Colonic mucosa (tissue), 4 donors: ENCODE measurements at regions not wholly inside any gene's neighbourhood (a gene's known extent, or its start where the extent isn't known, plus 50 kb on each side); places are given as distances from the start of the nearest gene placed in this dataset.

Experiments used
- DNase-seq: peaks from one replicate; pipeline ENCODE4 v3.0.0-alpha.2; 2020
- H3K27ac ChIP-seq: fragments of 200-600 bp; one replicate; pipeline ENCODE4 v1.8.0; 2021
- H3K27me3 ChIP-seq: fragments of 200-600 bp; one replicate; pipeline ENCODE4 v1.8.0; 2021
- H3K36me3 ChIP-seq: fragments of 200-600 bp; one replicate; pipeline ENCODE4 v1.8.0; 2021
- H3K4me1 ChIP-seq: fragments of 200-600 bp; one replicate; pipeline ENCODE4 v1.8.0; 2021; ENCODE audit warnings: mild to moderate bottlenecking
- H3K4me3 ChIP-seq: fragments of 200-600 bp; one replicate; pipeline ENCODE4 v1.8.0; 2021
- H3K9ac ChIP-seq, 2 donors: one replicate each; pipeline ENCODE4 v1.7.0; 2013; ENCODE audit warnings: control low read depth in 2 of 2, low read depth in 2 of 2, low read length in 2 of 2
- H3K9me3 ChIP-seq: fragments of 200-600 bp; one replicate; pipeline ENCODE4 v1.8.0; 2021
- intact Hi-C: fragments of 100-400 bp; cut with DNase I; formaldehyde crosslinking; loops from one replicate; pipeline ENCODE4 v1.14.1; 2022
- TF ChIP-seq, protein P1 (sequence below): fragments of 200-600 bp; IDR thresholded peaks from one replicate; pipeline ENCODE4 v1.8.0; 2022; ENCODE audit warnings: antibody characterized with exemption, mild to moderate bottlenecking
- donor health status: healthy.
- donor health status: DM: no; HTN: no; CAD: no.
- donor health status: DM: no; HTN: no; CAD: no.

GRCh38 chr15:97759363-97759762 is 201.1 kb upstream of the ARRDC4 start:
- Histone ChIP-seq H3K4me3 (no peak overlapping the region), H3K9ac (no peak overlapping the region), H3K27me3 (no peaks in the 10 kb centered on the region), H3K27ac (no peak overlapping the region), H3K4me1 (no peaks in the 10 kb centered on the region), H3K36me3 (no peaks in the 10 kb centered on the region), H3K9me3 (no peaks in the 10 kb centered on the region)
- TF ChIP-seq, protein P1, sequence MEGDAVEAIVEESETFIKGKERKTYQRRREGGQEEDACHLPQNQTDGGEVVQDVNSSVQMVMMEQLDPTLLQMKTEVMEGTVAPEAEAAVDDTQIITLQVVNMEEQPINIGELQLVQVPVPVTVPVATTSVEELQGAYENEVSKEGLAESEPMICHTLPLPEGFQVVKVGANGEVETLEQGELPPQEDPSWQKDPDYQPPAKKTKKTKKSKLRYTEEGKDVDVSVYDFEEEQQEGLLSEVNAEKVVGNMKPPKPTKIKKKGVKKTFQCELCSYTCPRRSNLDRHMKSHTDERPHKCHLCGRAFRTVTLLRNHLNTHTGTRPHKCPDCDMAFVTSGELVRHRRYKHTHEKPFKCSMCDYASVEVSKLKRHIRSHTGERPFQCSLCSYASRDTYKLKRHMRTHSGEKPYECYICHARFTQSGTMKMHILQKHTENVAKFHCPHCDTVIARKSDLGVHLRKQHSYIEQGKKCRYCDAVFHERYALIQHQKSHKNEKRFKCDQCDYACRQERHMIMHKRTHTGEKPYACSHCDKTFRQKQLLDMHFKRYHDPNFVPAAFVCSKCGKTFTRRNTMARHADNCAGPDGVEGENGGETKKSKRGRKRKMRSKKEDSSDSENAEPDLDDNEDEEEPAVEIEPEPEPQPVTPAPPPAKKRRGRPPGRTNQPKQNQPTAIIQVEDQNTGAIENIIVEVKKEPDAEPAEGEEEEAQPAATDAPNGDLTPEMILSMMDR, result no peak
- DNase-seq, result no peak
- intact Hi-C loops, result loop anchor here (10.0 kb wide), 2 partner anchors 525 to 1405 kb away; no protein-coding TSS in a partner anchor

GRCh38 chr15:97761110-97761509 is 199.4 kb upstream of the ARRDC4 start:
- TF ChIP-seq, protein P1, result no peak
- intact Hi-C loops, result no loop called here
- Histone ChIP-seq H3K4me3 (no peak overlapping the region), H3K4me1 (no peaks in the 10 kb centered on the region), H3K9me3 (no peaks in the 10 kb centered on the region), H3K27me3 (no peaks in the 10 kb centered on the region), H3K36me3 (no peaks in the 10 kb centered on the region), H3K27ac (no peak overlapping the region), H3K9ac (no peak overlapping the region)
- DNase-seq, result no peak

DNA sequence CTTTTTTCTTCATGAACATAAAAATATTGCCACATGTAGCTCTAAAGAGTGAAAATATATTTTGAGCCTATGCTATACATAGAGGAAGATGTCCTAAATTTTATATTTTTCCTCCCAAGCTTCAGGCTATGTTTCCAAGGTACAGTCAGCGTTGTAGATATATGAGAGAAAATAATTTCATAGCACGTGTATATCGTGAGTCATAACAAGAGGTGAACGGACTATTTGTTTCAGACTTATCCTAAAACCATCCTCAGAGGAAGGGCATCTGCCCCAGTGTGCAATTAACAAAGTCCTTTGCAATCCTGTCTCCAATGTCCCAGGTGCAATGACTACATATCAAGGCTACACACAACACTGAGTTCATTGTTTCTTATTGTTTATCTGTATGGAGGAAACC is 177.3 kb upstream of the ARRDC4 start:
- Histone ChIP-seq H3K27ac (no peak overlapping the region), H3K27me3 (no peaks in the 10 kb centered on the region), H3K36me3 (no peaks in the 10 kb centered on the region), H3K9me3 (no peaks in the 10 kb centered on the region), H3K4me1 (no peaks in the 10 kb centered on the region), H3K9ac (no peak overlapping the region), H3K4me3 (no peak overlapping the region)
- no peak for DNase-seq
- intact Hi-C loops, result no loop called here
- TF ChIP-seq, protein P1, result no peak

DNA sequence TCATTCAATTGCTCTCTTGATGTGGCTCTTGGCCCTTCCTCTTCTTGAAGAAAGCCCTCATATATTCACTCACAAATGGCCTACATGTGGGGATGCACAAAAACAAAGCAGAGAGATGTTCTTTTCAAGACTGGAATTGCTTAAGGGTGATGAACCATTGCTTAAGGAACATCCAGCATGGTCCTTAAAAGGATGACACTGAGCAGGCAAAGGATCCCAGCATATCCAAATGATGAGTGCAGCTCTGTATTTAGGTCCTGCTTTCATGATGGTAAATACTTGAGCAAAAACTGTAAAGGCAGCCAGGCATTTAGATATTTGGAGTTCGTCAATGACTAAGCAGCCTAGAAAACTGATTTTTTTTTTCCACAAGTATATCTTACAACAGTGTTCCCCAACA is 173.8 kb upstream of the ARRDC4 start:
- intact Hi-C loops, result no loop called here
- H3K36me3 ChIP-seq, result no peaks in the 10 kb centered on the region
- H3K27ac ChIP-seq, result no peak overlapping the region
- no peak for DNase-seq
- no peaks in the 10 kb centered on the region for H3K4me1 ChIP-seq
- TF ChIP-seq, protein P1, result no peak
- no peaks in the 10 kb centered on the region for H3K27me3 ChIP-seq
- H3K9me3 ChIP-seq, result no peaks in the 10 kb centered on the region
- no peak overlapping the region for H3K9ac ChIP-seq
- no peak overlapping the region for H3K4me3 ChIP-seq

DNA sequence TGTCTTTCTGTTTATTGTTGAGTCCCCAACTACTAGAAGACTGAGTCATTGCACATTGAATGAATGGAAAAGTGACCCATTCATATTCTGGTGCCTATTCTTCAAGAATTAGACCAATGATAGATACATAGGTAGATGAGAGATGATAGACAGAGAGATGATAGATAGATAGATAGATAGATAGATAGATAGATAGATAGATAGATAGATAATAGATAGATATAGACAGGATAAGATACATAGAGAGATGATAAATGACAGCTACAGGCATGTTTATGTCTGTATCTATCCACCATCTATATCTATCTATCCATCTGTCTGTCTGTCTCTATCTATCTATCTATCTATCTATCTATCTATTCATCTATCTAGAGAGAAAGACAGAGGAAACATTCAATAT is 170.3 kb upstream of the ARRDC4 start:
- Histone ChIP-seq H3K36me3 (no peaks in the 10 kb centered on the region), H3K27ac (no peak overlapping the region), H3K4me1 (no peaks in the 10 kb centered on the region), H3K9me3 (no peaks in the 10 kb centered on the region), H3K9ac (no peak overlapping the region), H3K27me3 (no peaks in the 10 kb centered on the region), H3K4me3 (no peak overlapping the region)
- DNase-seq, result no peak
- TF ChIP-seq, protein P1, result no peak
- intact Hi-C loops, result no loop called here
